Right lung (tissue), 2 donors: ENCODE measurements at regions not wholly inside any gene's neighbourhood (a gene's known extent, or its start where the extent isn't known, plus 50 kb on each side); places are given as distances from the start of the nearest gene placed in this dataset.
"Not testable (repeated sequence)": the region's sequence is repeated elsewhere in the genome, so short reads cannot be mapped to it uniquely, and the experiment has no call there.

Experiments used
- DNase-seq, 2 donors: peaks; one replicate each; pipeline ENCODE4 v3.0.0-alpha.2; 2013

GRCh38 chr3:166447513-166447912 is 610.3 kb upstream of the BCHE start:
- DNase-seq = no peak

DNA sequence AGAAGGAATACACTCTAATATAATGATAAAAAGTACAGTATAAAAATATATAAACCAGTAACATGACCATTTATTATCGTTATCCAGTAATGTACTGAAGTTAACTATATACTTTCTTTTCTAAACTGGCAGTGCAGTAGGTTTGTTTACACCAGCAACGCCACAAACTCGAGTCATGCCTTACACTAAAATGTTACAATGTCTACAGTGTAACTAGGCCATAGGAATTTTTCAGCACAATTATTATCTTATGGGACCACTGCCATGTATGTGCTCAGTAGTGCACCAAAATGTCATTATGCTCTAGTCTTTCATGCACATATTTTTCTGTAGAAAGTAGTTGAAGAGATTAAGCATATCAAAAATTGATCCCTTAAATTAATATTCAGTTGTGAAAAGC is 609.8 kb upstream of the BCHE start:
- peak in 1 of 2 donors; percentile 6 for DNase-seq

DNA sequence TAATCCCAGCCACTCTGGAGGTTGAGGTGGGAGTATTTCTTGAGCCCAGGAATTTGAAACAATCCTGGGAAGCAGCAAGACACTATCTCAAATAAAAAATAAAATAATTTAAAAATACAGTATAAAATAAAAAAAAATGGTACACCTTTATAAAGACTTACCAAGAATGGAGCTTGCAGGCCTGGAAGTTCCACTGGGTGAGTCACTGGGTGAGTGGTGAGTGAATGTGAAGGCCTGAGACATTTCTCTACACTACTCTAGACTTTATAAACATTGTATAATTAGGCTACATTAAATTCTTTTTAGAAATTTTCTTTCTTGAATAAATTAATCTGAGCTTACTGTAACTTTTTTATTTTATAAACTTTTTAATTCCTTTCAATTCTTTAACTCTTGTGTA is 609.1 kb upstream of the BCHE start:
- DNase-seq = no peak

GRCh38 chr3:166445865-166446264 is 608.6 kb upstream of the BCHE start:
- DNase-seq = no peak

GRCh38 chr3:166444756-166445155 is 607.5 kb upstream of the BCHE start:
- DNase-seq = no peak

DNA sequence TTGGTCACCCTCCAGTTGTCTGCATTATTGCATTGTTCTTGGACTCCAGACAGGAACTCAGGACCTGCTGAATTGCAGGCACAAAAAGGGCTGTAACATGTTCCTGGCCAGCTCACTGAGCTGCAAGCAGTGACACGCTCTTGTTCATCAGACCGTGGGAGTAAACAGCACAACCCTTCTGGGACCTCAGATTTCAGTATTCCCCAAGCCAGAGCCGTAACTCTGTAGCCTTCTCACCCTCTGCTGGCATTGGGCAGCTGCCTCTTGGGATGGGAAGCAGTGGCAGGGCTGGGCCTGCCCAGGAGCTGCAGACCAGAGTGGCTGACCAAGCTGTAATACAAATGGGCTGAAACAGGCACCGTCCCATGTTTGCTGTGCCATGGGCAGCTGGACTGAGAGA is 607.1 kb upstream of the BCHE start:
- DNase-seq = no peak

GRCh38 chr3:166435469-166436057 is 598.3 kb upstream of the BCHE start:
- DNase-seq = no peak

GRCh38 chr3:166433060-166433459 is 595.8 kb upstream of the BCHE start:
- DNase-seq = no peak

DNA sequence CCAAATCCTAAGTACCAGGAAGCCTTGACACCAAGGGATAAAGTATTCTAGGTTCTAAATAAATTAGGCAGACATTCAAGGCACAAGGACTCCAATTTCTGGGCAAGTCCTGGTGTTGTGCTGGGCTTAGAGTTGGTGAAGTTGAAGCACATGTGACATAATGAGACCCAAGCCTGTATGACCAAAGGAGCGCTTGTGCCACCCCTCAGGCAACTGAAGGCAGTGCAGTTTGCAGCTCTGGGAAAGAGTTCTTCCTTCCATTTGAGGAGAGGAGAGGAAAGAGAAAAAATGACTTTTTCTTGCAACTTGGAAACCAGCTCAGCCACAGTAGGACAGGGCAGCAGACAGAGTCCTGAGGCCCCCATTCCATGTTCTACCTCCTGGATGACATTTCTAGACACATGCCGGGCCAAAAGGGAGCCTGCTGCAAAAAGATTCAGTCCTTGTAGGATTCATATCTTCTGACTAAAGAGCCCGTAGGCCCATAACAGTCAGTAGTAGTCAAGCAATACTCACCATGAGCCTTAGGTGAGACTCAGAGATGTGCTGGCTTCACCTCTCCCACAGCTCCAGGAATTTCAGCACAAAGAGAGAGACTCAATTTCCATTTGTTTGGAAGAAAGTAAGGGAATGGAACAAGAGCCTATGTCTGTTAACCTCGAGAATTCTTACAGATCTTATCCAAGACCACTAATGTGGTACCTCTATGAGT is 588.8 kb upstream of the BCHE start:
- no peak for DNase-seq

- DNase-seq = no peak
These were observed 587.8 kb upstream of the BCHE start for GRCh38 chr3:166425021-166425420.

- DNase-seq = not testable (repeated sequence)
These were observed 586.7 kb upstream of the BCHE start for GRCh38 chr3:166423824-166424513.

GRCh38 chr3:166422556-166422955 is 585.3 kb upstream of the BCHE start:
- no peak for DNase-seq

DNA sequence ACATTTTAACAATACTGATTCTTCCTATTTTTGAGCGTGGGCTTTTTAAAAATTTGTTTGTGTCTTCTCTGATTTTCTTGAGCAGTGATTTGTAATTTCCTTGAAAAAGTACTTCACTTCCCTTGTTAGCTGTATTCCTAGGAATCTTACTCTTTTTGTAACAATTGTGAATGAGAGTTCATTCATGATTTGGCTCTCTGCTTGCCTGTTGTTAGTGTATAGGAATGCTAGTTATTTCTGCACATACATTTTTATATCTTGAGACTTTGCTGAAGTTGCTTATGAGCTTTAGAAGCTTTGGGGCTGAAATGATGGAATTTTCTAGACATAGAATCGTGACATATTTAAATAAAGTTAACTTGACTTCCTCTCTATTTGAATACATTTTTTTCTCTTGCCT is 582.8 kb upstream of the BCHE start:
- DNase-seq = no peak

GRCh38 chr3:166405896-166406295 is 568.7 kb upstream of the BCHE start:
- no peak for DNase-seq

DNA sequence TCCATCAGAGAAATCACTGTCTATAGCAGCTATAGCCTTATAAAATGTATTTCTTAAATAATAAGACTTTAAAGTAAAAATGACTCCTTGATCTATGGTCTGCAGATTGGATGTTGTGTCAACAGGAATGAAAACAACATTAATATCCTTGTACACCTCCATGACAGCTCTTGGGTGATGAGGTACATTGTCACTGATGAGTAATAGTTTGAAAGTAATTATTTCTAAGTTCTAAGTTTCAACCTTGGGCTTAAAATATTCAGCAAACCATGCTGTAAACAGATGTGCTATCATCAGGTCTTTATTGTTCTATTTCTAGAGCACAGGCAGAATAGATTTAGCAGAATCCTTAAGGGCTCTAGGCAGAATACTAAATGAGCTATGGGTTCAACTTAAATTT is 568.2 kb upstream of the BCHE start:
- no peak for DNase-seq

GRCh38 chr3:166390303-166390702 is 553.1 kb upstream of the BCHE start:
- DNase-seq = no peak

DNA sequence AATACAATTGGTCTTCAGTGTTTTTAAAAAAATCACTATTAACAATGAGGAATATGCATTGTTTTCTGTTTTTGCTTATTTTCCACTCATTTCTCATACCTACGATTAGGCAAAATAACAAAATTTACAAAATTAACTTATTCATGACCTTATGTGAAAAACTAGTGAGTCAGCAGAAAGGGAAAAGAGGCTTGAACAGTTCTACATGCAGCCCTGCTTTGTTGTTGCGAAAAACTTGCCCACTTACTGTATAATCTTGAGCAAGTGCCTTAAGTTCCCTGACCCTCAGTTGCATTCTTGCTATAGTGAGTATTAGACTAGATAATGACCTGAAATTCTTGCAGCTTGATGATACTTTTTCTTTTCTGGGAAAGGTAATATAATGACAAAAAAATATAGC is 551.1 kb upstream of the BCHE start:
- no peak for DNase-seq

DNA sequence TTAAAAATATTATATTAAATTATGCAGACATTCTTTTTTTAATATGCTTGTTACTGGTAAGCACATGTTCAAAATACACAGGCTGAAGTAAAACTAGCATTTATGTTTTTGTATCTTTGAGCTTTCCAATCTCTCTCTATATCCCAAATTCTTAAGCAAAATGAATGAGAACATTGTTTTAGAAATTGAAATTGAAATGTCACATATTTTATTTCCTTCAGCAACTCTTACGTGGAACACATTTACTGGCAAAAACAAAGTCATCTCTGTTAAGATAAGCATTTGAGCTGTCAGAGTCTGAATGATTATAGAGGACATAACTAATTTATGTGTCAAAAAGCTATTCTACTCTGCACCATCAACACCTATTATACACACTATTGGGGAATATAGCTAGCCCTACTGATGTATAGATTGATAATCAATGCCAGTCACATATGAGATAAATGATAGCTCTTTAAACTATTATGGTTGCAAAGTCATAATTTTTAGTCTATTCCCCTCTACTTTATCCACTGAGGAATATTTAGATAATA is 535.4 kb upstream of the BCHE start:
- DNase-seq = no peak

GRCh38 chr3:166367947-166368533 is 530.8 kb upstream of the BCHE start:
- DNase-seq = peak in 1 of 2 donors; percentile 7

- no peak for DNase-seq
These were observed 525.5 kb upstream of the BCHE start for GRCh38 chr3:166362698-166363097.

DNA sequence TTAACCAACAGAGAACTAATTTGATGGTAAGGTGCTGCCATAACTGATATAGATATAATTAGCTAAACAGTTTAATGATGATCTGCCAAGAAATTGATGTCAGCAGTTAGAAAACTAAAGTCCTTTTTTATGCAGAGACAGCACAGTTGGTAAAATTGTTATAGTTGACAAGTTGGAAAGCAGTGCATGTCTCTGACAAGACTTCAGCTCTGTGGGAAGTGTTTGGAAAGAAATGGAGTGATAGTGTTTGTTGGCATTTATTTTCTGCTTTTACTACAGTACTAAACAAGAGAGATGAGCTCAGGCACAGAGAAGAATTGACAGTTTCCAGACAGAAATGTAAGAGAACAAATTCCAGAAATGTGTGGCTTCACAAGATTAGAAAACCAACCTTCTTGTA is 523.5 kb upstream of the BCHE start:
- peak in 1 of 2 donors; percentile 11 for DNase-seq

DNA sequence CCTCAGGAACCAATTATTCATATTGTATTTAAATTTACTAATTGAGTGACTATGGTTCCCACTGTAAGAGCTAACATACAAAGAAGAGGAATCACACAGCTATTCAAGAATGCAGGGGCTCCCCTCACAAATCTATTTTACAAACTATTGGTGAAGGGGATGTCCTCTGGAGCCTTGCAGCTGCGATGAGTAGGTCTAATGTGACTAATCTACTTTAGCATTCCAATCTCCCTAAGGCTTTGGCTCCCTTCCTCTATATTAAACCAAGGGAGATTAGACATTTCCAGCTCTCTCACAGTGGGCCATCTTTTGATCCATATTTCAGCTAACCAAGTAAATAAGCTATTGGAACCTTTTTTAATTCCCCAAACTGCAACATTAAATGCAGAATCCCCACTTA is 514.2 kb upstream of the BCHE start:
- DNase-seq = no peak
